Activated B cell treated with CpG ODN at 0.5 μM for 24 hours (primary cell): ENCODE measurements at regions not wholly inside any gene's neighbourhood (a gene's known extent, or its start where the extent isn't known, plus 50 kb on each side); places are given as distances from the start of the nearest gene placed in this dataset.

Experiments used
- ATAC-seq: fragments of 200-7000 bp; cut with Tn5 transposase; one replicate; pipeline ENCODE4 v1.10.0; 2021; ENCODE audit warnings: low read depth, mild to moderate bottlenecking, moderate library complexity
- CTCF ChIA-PET: fragments of 350-600 bp; sonication (Branson Sonifier 250); formaldehyde crosslinking; loops from one replicate; lab custom pipeline; 2021; ENCODE audit warnings: antibody characterized with exemption; lab: Charles Lee
- POLR2A ChIA-PET: fragments of 350-600 bp; sonication (Branson Sonifier 250); formaldehyde crosslinking; loops from one replicate; lab custom pipeline; 2021; ENCODE audit warnings: antibody characterized with exemption; lab: Charles Lee
- DNase-seq: peaks from one replicate; pipeline ENCODE4 v3.0.0; 2022
- H3K27ac Mint-ChIP-seq: one replicate; pipeline ENCODE4 v1.8.0; 2020; ENCODE audit warnings: mixed read lengths
- H3K27me3 Mint-ChIP-seq: one replicate; pipeline ENCODE4 v1.8.0; 2021; ENCODE audit warnings: mixed read lengths
- H3K36me3 Mint-ChIP-seq: one replicate; pipeline ENCODE4 v1.8.0; 2021; ENCODE audit warnings: low read depth, mixed read lengths
- H3K4me1 Mint-ChIP-seq: one replicate; pipeline ENCODE4 v1.8.0; 2021; ENCODE audit warnings: mixed read lengths
- H3K4me3 Mint-ChIP-seq: one replicate; pipeline ENCODE4 v1.8.0; 2020; ENCODE audit warnings: mild to moderate bottlenecking, mixed read lengths
- H3K9me3 Mint-ChIP-seq: one replicate; pipeline ENCODE4 v1.8.0; 2020; ENCODE audit warnings: mixed read lengths
- CTCF ChIP-seq: fragments of 200-600 bp; IDR thresholded peaks from one replicate; pipeline ENCODE4 v1.8.0; 2022; ENCODE audit warnings: antibody characterized with exemption, mild to moderate bottlenecking
- intact Hi-C: fragments of 100-400 bp; cut with micrococcal nuclease; formaldehyde crosslinking; loops from one replicate; pipeline ENCODE4 v1.15.1; 2024

- H3K27me3 Mint-ChIP-seq, result peaks cover 2% of the 10 kb centered on the region
- H3K9me3 Mint-ChIP-seq, result no peaks in the 10 kb centered on the region
- ATAC-seq (no peak), DNase-seq (no peak)
- no peaks in the 10 kb centered on the region for H3K4me1 Mint-ChIP-seq
- H3K36me3 Mint-ChIP-seq, result no peaks in the 10 kb centered on the region
- POLR2A ChIA-PET, result no interaction called here
- CTCF ChIA-PET, result no interaction called here
- TF ChIP-seq CTCF, result no peak
- intact Hi-C loops, result no loop called here
- H3K4me3 Mint-ChIP-seq, result no peak overlapping the region
- H3K27ac Mint-ChIP-seq, result no peak overlapping the region
Observed at GRCh38 chr1:227396539-227397353, 78.5 kb upstream of the CDC42BPA start.

- no peak overlapping the region for H3K27ac Mint-ChIP-seq
- no peak for ATAC-seq
- no peaks in the 10 kb centered on the region for H3K9me3 Mint-ChIP-seq
- no peak for TF ChIP-seq CTCF
- DNase-seq, result no peak
- H3K27me3 Mint-ChIP-seq, result no peaks in the 10 kb centered on the region
- no peaks in the 10 kb centered on the region for H3K4me1 Mint-ChIP-seq
- H3K36me3 Mint-ChIP-seq, result no peaks in the 10 kb centered on the region
- ChIA-PET CTCF (no interaction called here), POLR2A (no interaction called here)
- H3K4me3 Mint-ChIP-seq, result no peak overlapping the region
- intact Hi-C loops, result no loop called here
Observed at GRCh38 chr1:227395426-227396028, 77.2 kb upstream of the CDC42BPA start.

- Mint-ChIP-seq H3K4me3 (no peak overlapping the region), H3K36me3 (no peaks in the 10 kb centered on the region), H3K4me1 (no peaks in the 10 kb centered on the region), H3K9me3 (no peaks in the 10 kb centered on the region), H3K27ac (no peak overlapping the region), H3K27me3 (no peaks in the 10 kb centered on the region)
- no peak for ATAC-seq
- intact Hi-C loops, result no loop called here
- POLR2A ChIA-PET, result no interaction called here
- DNase-seq, result no peak
- no peak for TF ChIP-seq CTCF
- CTCF ChIA-PET, result no interaction called here
Observed at GRCh38 chr1:227392984-227393764, 74.9 kb upstream of the CDC42BPA start.

- Mint-ChIP-seq H3K4me1 (no peaks in the 10 kb centered on the region), H3K9me3 (no peaks in the 10 kb centered on the region), H3K4me3 (no peak overlapping the region), H3K36me3 (no peaks in the 10 kb centered on the region), H3K27ac (no peak overlapping the region), H3K27me3 (no peaks in the 10 kb centered on the region)
- ATAC-seq (no peak), DNase-seq (no peak)
- TF ChIP-seq CTCF, result no peak
- intact Hi-C loops, result no loop called here
- ChIA-PET POLR2A (no interaction called here), CTCF (no interaction called here)
Observed at GRCh38 chr1:227391879-227392278, 73.6 kb upstream of the CDC42BPA start.

- CTCF ChIA-PET, result no interaction called here
- no peaks in the 10 kb centered on the region for H3K4me1 Mint-ChIP-seq
Observed at GRCh38 chr1:227391211-227391610, 72.9 kb upstream of the CDC42BPA start.

More at GRCh38 chr1:227391211-227391610, 72.9 kb upstream of the CDC42BPA start:
- no peak for ATAC-seq
- Mint-ChIP-seq H3K27me3 (no peaks in the 10 kb centered on the region), H3K4me3 (no peak overlapping the region), H3K9me3 (no peaks in the 10 kb centered on the region), H3K36me3 (no peaks in the 10 kb centered on the region), H3K27ac (no peak overlapping the region)
- intact Hi-C loops, result no loop called here
- POLR2A ChIA-PET, result no interaction called here
- no peak for TF ChIP-seq CTCF
- no peak for DNase-seq
